Epithelial cell of esophagus (primary cell): ENCODE measurements at regions not wholly inside any gene's neighbourhood (a gene's known extent, or its start where the extent isn't known, plus 50 kb on each side); places are given as distances from the start of the nearest gene placed in this dataset.

Experiments used
- DNase-seq: peaks from one replicate; pipeline ENCODE4 v3.0.0; 2010; ENCODE audit warnings: low read depth
- H3K4me3 ChIP-seq: 2 replicates; pipeline ENCODE4 v1.5.1; 2011; ENCODE audit warnings: mild to moderate bottlenecking, low read length, control low read depth
- CTCF ChIP-seq: IDR thresholded peaks from 2 replicates; pipeline ENCODE4 v1.5.1; 2011; ENCODE audit warnings: low read depth, mild to moderate bottlenecking, low read length, control low read depth, inconsistent platforms; ENCODE audit not compliant: insufficient read depth; ENCODE audit errors: missing control alignments

GRCh38 chr5:142395334-142395733, 70.5 kb upstream of the SPRY4 start:
- no peak for DNase-seq
- TF ChIP-seq CTCF = no peak
- no peak overlapping the region for H3K4me3 ChIP-seq

- H3K4me3 ChIP-seq = no peak overlapping the region
- no peak for DNase-seq
- no peak for TF ChIP-seq CTCF
Observed at GRCh38 chr5:142391058-142391845, 66.4 kb upstream of the SPRY4 start.

- H3K4me3 ChIP-seq = no peak overlapping the region
- no peak for DNase-seq
- no peak for TF ChIP-seq CTCF
Observed at GRCh38 chr5:142390334-142390733, 65.5 kb upstream of the SPRY4 start.

GRCh38 chr5:142388696-142389095, 63.9 kb upstream of the SPRY4 start:
- H3K4me3 ChIP-seq = no peak overlapping the region
- peak; percentile 26 for DNase-seq
- TF ChIP-seq CTCF = no peak

- DNase-seq = no peak
- TF ChIP-seq CTCF = no peak
Observed at GRCh38 chr5:142387024-142387682, 62.3 kb upstream of the SPRY4 start.

GRCh38 chr5:142386137-142387023, 61.6 kb upstream of the SPRY4 start:
- H3K4me3 ChIP-seq = no peak overlapping the region
- no peak for TF ChIP-seq CTCF
- peak; percentile 37 for DNase-seq

More at GRCh38 chr5:142387024-142387682, 62.3 kb upstream of the SPRY4 start:
- H3K4me3 ChIP-seq = no peak overlapping the region
